Vagina (tissue), 2 donors: ENCODE measurements at regions not wholly inside any gene's neighbourhood (a gene's known extent, or its start where the extent isn't known, plus 50 kb on each side); places are given as distances from the start of the nearest gene placed in this dataset.

ENCODE experiments used
- CTCF ChIP-seq, 3 experiments: fragments of 450-650 bp in 2 of 3; fragments of 200-600 bp in 1 of 3; sonication (generic) in 1 of 3; IDR thresholded peaks; one replicate each; pipeline ENCODE4 v1.5.1; 2017 to 2019; ENCODE audit warnings: antibody characterized with exemption in 3 of 3, mild to moderate bottlenecking in 2 of 3, moderate library complexity in 2 of 3
- POLR2A ChIP-seq, 2 donors: fragments of 450-650 bp; IDR thresholded peaks; one replicate each; pipeline ENCODE4 v1.6.1; 2017; ENCODE audit warnings: antibody characterized with exemption in 2 of 2, mild to moderate bottlenecking in 2 of 2, moderate library complexity in 2 of 2
- POLR2AphosphoS5 ChIP-seq, 2 donors: sonication (generic); formaldehyde crosslinking; IDR thresholded peaks; one replicate each; pipeline ENCODE4 v1.9.0; 2017; ENCODE audit warnings: antibody characterized with exemption in 2 of 2, mild to moderate bottlenecking in 2 of 2, low read depth in 1 of 2; ENCODE audit not compliant: insufficient read depth in 1 of 2

- no peak for TF ChIP-seq POLR2A (IDR thresholded peaks at IDR 0.05)
- no peak for TF ChIP-seq CTCF (IDR thresholded peaks at IDR 0.05)
- TF ChIP-seq POLR2AphosphoS5 (IDR thresholded peaks at IDR 0.05; ENCODE audit: insufficient read depth in 1 of 2, low read depth in 1 of 2), result no peak
These were observed 243.2 kb upstream of the VEPH1 start for GRCh38 chr3:157746391-157746790.
